Body of pancreas (tissue), 4 donors: ENCODE measurements at regions not wholly inside any gene's neighbourhood (a gene's known extent, or its start where the extent isn't known, plus 50 kb on each side); places are given as distances from the start of the nearest gene placed in this dataset.

ENCODE experiments used
- POLR2A ChIP-seq, 3 donors: fragments of 450-650 bp; IDR thresholded peaks; one replicate each; pipeline ENCODE4 v1.6.1; 2016; ENCODE audit warnings: antibody characterized with exemption in 3 of 3, mild to moderate bottlenecking in 2 of 3
- TF ChIP-seq, protein P1 (sequence below), 7 experiments: fragments of 450-650 bp in 4 of 7; fragments of 200-600 bp in 3 of 7; sonication (generic) in 3 of 7; IDR thresholded peaks; one replicate each; pipeline ENCODE4 v1.5.1; 2016 to 2019; ENCODE audit warnings: antibody characterized with exemption in 7 of 7

DNA sequence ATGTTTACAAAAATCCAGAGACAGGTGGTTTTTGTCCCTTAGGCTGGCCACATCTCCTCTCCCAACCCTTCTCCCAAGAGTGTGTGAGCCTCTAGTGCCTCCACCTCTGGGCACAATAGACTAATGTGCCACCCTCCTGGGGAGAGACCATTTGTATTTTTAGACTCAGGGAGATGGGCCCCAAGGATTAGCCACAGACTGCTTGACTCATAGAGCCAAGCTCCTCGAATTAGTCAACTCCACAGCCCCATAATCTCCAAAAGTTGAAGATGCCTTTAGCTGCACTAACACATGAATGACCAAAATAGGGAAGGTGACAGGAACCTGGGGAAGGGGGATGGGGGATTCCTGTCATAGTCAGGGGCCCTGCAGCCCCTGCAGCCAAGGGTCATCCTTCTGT, 53.0 kb upstream of the LRRC32 start:
- TF ChIP-seq, protein P1, sequence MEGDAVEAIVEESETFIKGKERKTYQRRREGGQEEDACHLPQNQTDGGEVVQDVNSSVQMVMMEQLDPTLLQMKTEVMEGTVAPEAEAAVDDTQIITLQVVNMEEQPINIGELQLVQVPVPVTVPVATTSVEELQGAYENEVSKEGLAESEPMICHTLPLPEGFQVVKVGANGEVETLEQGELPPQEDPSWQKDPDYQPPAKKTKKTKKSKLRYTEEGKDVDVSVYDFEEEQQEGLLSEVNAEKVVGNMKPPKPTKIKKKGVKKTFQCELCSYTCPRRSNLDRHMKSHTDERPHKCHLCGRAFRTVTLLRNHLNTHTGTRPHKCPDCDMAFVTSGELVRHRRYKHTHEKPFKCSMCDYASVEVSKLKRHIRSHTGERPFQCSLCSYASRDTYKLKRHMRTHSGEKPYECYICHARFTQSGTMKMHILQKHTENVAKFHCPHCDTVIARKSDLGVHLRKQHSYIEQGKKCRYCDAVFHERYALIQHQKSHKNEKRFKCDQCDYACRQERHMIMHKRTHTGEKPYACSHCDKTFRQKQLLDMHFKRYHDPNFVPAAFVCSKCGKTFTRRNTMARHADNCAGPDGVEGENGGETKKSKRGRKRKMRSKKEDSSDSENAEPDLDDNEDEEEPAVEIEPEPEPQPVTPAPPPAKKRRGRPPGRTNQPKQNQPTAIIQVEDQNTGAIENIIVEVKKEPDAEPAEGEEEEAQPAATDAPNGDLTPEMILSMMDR (IDR thresholded peaks at IDR 0.05) = no peak
- no peak for TF ChIP-seq POLR2A (IDR thresholded peaks at IDR 0.05)
